Upper lobe of left lung (tissue), 4 donors: ENCODE measurements at regions not wholly inside any gene's neighbourhood (a gene's known extent, or its start where the extent isn't known, plus 50 kb on each side); places are given as distances from the start of the nearest gene placed in this dataset.
"Not testable (repeated sequence)": the region's sequence is repeated elsewhere in the genome, so short reads cannot be mapped to it uniquely, and the experiment has no call there.

Source experiments
- POLR2A ChIP-seq, 4 donors: fragments of 450-650 bp; IDR thresholded peaks; one replicate each; pipeline ENCODE4 v1.5.1; 2016 to 2017; ENCODE audit warnings: antibody characterized with exemption in 4 of 4, mild to moderate bottlenecking in 2 of 4
- TF ChIP-seq, protein P1 (sequence below), 6 experiments: fragments of 450-650 bp in 4 of 6; fragments of 200-600 bp in 2 of 6; sonication (generic) in 2 of 6; IDR thresholded peaks; one replicate each; pipeline ENCODE4 v1.5.1; 2016 to 2019; ENCODE audit warnings: antibody characterized with exemption in 6 of 6

DNA sequence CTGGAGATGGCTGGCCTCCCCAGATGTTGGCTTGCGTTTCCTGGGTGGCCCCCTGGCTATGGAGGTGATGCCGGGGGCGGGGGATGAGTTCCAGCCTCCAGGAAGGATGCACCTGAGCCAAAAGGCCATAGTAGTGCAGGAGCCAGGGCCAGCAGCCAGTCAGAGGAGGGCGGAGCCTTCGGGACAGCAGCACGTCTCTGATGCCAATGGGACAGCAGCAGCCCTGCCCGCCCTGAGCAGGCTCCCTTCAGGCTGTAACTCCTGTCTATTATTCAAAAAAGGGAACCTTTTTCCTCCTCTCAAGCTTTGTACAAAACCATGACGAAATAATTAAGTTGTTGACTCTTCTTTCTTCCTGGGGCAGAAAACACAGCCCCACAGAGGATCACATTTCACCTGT lies 189.7 kb downstream of the BCL2L11 start:
- TF ChIP-seq POLR2A (IDR thresholded peaks at IDR 0.05), result not testable (repeated sequence)
- TF ChIP-seq, protein P1, sequence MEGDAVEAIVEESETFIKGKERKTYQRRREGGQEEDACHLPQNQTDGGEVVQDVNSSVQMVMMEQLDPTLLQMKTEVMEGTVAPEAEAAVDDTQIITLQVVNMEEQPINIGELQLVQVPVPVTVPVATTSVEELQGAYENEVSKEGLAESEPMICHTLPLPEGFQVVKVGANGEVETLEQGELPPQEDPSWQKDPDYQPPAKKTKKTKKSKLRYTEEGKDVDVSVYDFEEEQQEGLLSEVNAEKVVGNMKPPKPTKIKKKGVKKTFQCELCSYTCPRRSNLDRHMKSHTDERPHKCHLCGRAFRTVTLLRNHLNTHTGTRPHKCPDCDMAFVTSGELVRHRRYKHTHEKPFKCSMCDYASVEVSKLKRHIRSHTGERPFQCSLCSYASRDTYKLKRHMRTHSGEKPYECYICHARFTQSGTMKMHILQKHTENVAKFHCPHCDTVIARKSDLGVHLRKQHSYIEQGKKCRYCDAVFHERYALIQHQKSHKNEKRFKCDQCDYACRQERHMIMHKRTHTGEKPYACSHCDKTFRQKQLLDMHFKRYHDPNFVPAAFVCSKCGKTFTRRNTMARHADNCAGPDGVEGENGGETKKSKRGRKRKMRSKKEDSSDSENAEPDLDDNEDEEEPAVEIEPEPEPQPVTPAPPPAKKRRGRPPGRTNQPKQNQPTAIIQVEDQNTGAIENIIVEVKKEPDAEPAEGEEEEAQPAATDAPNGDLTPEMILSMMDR (IDR thresholded peaks at IDR 0.05), result not testable (repeated sequence)
